GM19043 (cell line): ENCODE measurements at regions not wholly inside any gene's neighbourhood (a gene's known extent, or its start where the extent isn't known, plus 50 kb on each side); places are given as distances from the start of the nearest gene placed in this dataset.

Experiments
- ATAC-seq: cut with Tn5 transposase; IDR thresholded peaks from one replicate; pipeline ENCODE4 v1.9.1; 2021; ENCODE audit warnings: low read depth; ENCODE audit not compliant: unreplicated experiment

DNA sequence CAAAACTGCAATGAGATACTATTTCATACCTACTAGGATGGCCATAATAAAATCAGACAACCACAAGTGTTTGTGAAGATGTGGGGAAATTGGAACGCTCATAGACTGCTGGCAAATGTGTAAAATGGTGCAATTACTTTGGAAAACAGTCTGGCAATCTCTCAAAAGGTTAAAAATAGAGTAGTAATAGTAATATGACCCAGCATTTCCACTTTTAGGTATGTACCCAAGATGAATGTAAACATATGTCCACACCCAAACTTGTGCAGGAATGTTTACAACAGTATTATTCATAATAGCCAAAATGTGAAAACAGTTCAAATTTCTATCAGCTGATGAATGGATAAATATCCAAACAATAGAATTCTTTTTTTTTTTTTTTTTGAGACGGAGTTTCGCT, 731.6 kb upstream of the ANKRD30A start:
- no peak for ATAC-seq

DNA sequence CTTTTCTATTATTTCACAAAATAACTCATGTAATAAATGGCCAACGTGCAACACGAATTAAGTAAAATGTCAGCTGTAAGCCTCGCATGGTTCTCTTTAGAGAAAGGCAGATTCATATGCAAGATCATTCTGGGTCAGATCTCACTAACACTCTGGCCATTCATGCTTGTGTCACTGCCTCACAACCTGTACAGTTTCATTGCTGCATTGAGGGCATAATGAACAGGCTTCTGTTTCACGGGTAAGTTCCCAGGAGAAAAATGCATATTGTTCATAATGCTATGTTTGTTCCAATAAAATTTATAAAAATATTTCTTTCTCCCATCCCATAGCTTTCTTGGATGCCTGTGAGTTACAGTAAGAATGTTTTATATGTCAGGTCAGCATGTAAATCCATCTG, 734.0 kb upstream of the ANKRD30A start:
- ATAC-seq: no peak

DNA sequence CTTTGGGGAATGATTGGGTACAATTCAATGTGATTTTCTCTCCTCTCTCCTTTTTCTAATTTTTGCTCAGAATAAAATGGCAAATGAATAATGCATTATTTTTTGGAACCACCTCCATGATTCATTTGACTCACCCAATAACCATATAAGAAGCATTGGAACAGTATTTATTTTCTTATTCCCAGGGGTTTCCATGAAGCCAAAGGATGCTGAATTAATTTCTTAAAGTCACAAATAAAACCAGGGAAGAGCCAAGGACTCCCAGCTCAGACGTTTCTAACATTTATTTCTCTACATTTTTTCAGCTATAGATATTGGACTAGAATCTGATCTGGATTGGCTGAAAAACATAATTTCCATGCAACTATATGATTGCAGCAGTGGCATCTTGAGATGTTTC, 735.2 kb upstream of the ANKRD30A start:
- ATAC-seq: no peak

DNA sequence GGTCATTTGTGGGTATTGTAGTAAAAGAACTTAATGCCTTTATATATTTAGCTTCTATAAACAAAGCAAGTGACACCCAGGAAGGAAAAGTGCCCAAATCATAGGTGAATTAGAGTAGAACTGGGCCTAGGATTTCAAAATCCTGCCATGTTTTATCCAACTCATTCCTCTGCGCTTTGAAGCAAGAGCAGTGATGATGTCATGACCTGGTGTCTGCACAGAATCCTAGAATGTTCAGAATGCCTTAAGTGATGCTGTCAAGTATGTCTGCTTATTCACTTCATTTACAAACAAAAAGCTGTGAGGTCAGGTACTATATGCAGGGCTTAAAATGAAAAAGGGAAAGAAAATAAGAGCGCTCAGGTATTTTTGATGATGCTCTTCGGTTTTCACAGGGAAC, 737.2 kb upstream of the ANKRD30A start:
- no peak for ATAC-seq

DNA sequence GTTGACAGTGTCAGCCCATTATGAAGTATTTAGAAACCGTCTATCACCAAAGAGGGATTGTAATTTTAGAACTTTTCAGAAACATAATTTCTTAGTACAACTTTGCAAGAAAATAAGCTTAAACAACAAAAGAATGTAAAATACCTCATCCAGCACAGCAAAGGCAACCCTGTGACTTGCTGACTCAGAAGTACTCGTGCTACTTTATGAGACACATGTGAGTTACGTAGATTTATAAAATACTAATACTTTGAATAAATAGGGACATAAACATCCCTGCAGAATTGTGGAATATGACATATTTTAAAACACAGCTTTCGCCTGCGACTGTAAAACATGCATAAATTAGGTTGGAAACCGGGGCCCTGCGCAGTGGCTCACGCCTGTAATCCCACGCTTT, 739.7 kb upstream of the ANKRD30A start:
- ATAC-seq: no peak

DNA sequence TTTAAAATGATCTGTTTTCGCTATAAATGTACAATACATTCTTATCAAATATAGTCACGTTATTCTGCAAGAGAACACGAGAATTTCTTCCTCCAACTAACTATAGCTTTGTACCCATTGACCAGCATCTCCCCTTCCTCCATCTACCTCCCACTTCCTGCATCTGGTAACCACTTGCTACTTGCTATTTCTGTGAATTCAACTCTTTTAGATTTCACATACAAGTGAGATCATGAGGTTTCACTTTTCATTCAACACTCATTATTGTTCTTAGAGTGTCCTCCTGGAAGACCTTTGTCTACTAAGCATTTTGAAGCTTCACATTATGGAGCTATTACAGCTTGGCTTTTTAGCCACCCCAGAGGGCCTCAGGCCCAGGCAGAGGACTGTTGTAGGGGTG, 741.3 kb upstream of the FZD8 start:
- no peak for ATAC-seq

DNA sequence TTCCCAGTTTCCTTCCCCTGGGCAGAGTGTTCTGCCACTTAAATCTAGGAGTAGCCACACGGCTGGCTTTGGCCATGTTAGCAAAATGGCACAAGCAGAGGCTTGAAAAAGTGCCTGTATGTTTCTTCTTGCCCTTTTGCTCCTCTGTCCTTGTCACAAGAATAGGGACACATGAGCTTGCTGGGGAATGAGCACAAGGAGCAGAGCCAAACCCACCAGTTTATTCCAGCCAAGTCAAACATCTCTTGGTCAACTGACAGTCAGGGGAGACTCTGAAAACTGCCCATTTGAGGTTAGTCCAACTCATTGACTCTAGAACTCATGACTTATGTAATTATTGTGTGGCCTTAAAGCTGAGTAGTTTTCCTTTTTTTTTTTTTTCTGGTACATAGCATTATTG, 739.7 kb upstream of the FZD8 start:
- no peak for ATAC-seq

DNA sequence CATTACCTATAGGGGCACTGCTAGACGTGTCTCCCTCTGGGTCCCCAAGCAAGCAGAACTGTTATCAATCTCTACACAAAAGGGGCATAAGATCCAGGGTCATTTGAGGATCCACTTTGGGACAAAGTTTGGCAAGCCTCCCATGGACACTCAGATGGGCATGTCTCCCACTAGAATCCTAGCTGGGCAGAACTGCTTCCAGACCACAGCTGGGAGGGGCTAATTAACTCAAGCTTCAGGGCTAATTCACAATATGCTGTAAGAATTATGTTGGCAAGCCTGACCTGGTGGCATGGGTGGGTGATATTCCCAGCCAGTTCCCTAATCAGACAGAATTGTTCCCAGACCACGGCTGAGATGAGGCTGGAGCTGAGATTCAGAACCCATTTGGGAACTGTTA, 738.4 kb upstream of the FZD8 start:
- no peak for ATAC-seq

DNA sequence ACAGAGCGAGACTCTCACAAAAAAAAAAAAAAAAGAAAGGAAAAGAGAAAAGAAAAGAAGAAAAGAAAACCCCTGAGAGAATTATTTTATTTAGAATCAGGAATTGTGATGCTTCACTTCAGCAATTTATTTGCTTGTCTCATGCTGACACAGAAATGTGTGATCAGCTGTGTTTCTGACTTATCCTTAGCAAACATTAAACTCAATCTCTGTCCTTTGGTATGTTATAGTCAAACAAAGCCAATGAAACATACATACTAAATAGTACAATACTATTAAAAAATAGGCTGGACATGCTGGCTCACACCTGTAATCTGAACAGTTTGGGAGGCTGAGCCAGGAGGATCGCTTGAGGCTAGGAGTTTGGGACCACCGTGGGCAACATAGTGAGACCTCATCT, 733.0 kb upstream of the FZD8 start:
- ATAC-seq: no peak

DNA sequence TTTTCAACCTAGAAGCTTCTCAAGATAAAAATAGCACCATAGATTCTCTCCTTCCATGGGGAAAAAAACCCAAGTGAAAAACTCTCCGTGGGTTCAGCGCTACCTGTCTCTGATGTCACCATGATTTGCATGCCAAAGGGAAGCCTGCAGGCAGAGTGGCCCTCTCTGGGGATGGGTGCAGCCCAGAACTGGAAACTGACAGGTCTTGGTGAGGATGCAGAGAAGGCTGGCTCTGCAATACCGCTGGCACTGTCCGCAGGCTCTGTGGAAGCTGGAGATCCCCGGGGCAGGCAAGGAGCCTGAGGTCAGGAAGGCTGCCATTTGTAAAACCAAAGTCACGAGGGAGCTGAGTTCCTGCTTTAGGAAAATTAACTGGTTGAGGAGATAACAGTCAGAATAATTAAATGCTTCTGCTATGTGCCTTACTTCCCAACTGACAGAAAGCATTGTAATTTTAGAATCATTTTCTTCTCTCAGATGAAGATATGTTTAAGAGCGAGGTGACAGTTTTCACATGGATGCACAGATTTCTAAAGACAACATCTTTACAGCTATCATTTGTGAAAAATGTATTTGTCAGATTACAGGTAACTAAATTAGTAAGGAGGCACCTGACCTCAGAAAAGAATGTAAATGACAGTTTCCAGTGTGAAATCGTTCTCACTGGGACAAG, 731.5 kb upstream of the FZD8 start:
- no peak for ATAC-seq

DNA sequence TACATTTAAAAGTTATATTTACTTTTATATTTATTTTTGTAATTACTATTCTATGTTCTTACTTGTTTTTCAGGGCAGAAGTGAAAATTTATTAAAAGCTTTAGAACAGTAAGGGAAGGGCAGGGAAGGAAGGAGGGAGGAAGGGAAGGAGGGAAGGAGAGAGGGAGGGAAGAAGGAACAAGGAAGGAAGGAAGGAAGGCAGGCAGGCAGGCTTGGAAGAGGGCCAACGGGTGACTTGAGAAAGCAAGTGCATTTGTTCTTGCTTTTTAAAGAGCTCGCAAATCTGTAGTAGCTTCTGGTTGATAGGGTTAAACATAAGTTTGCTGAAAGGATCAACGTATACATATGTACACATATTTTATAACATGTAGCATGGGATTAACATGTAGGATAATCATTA, 725.3 kb upstream of the FZD8 start:
- no peak for ATAC-seq

DNA sequence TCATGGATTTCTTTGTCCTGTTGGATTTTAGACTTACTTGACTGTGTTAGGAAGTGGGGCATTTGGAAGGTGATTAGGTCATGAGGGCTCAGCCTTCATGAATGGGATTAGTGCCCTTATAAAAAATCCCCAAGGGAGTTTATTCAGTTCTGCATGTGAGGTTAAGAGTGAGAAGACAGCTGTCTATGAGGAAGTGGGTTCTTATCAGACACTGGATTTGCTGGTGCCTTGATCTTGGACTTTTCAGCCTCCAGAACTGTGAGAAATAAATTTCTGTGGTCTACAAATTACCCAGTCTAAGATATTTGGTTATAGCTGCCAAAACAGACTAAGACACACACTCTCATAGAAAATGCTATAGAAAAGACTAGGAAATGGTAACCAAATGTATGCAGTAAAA, 724.7 kb upstream of the FZD8 start:
- no peak for ATAC-seq

DNA sequence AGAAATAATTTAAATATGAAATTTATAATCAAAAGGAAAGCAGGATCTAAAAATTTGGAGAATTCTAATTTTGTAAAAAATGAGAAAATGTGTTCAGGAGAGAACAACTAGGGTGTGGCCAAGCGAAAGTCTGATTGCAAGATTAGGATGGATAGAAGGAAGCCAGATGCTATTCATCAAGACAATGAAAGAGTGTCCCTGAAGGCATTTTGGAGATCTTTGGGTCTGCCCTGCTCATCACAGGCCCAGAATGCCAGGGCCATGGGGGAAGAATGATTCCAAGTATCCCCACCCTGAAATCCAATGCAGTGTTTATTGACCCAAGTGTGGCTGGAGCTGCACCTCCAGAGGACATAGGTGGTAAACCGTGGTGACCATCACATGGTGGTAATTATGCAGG, 724.0 kb upstream of the FZD8 start:
- no peak for ATAC-seq

DNA sequence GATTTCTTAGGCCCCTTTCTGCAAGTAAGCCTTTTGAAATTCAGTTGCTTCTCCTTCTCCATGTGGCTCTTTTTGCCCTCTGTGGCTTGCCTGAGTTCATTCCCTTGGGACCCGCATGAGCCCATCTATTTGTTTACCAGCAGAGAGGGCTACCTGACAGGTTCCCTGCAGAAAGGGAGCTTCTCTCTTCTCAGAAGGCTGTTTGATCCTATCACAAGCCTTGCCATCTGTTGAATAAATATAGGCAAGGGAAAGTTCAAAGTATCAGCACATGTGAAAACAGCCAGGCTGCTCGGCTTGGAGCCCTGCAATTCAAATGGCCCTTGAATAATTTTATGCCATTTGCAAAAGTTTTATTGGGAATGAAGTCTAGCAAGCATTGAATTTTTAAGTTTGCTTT, 720.2 kb upstream of the FZD8 start:
- ATAC-seq: no peak

DNA sequence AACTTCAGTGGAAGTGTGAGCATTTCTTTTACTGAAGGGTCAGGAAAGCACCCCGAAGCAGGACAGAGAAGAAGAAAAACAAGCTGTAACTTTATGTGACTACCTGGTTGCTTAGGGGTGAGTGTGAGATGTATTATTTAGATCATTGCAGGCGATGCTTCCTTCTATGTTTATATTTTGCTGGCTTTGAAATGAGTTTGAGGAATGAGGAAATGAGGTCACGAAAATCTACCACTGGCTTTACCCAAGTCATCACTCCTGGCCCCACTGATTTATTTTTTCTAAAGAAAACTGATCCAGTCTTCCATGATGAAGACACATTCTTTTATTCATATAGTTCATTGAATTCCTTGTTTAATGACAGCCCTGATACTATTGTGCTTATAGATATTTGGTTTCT, 716.6 kb upstream of the FZD8 start:
- ATAC-seq: no peak

DNA sequence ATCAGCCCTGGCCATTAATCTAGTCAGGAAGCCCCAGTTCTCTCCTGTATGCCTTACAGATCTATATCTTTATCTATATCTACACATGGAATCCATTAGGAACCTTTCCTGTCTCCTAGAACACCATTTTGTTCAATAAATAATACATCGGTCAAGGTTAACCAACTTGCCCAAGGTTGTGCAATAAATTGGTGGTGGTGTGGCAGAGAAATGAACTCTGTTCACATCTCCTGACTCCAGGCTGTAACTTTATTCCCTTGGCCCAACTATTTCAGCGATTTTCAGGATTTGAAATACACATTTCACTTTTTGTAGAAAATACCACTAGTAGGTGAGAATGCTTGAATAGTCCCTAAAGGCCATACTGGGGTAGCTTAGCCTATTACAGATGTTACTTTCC, 712.5 kb upstream of the FZD8 start:
- ATAC-seq: no peak

DNA sequence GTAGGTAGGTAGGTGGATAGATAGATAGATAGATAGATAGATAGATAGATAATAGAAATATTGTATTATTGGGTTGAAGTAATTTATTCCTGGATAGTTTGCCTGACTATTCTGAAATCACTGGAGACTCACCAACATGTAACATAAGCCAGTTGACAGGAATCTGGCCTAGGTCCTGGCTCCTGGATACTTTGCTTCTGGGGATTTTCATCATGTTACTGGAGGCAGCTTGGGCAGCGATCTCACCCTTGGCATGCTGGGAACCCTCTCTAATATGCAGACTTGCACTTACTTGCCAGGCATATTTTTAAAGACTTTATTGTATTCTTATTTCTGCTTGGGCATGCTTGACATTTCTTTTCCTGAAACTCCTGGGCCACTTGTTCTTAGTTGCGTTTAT, 709.1 kb upstream of the FZD8 start:
- ATAC-seq: no peak

DNA sequence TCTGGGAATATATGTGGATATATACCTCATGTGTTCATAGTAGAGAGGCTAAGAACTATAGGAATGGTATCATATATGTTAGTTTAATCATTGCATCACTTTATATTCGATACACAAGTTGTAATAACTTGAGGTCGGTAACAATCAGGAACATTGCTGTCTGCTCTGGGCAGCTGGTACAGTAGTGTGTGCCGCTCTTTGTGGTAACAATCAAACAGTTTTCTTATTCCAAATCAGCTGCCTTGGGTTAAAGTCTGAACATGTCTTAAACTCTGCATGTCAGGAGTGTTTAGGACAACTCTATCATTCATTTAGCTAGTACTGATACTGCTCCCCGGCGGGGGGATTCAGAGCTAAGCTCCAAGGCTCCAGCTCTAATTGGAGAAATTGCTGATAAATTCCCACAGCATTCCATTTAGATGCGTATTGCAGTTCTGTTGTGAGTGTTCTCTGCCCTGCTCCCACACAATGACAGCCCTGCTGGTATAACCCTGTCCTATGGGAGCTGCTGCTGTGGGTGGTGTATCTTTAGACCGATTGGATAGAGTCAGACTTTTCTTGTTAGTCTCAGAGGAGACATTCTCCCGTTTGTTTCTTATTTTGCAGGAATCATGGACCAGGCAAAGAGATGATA, 707.5 kb upstream of the FZD8 start:
- ATAC-seq: no peak

DNA sequence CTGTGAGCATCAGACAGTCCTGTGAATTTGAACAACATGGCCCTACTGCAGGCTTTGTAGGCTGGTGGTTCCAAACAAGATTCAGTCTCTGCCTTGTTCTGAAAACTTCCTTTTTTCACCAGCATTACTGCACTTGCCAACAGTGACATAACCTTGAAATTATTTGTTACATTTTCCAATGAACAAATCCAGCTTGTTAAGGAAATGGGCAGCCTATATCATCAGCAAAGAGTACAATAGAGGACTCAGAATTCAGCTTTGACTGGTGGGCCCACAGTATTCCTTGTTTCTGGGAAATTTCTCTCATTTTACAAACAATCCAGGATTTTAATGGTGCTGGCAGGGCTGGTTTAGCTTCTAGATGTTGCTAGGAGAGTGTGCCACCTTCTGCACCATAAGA, 703.7 kb upstream of the FZD8 start:
- no peak for ATAC-seq

DNA sequence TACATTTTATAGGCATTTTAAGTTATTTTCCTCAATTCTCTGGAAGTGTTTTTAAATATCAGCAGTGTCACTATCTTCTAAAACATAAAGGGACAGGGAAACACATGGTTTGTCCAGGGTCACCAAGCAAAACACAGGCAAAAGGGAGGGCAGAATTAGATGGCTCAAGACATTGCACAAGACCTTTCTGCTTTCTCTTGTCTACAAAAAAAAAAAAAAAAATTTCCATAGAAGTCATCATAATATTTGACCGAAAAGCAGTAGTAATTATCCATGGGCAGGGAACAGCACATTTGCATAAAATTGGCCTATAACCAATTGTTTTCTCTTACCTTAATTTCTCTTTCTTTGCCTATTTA, 703.1 kb upstream of the FZD8 start:
- no peak for ATAC-seq

DNA sequence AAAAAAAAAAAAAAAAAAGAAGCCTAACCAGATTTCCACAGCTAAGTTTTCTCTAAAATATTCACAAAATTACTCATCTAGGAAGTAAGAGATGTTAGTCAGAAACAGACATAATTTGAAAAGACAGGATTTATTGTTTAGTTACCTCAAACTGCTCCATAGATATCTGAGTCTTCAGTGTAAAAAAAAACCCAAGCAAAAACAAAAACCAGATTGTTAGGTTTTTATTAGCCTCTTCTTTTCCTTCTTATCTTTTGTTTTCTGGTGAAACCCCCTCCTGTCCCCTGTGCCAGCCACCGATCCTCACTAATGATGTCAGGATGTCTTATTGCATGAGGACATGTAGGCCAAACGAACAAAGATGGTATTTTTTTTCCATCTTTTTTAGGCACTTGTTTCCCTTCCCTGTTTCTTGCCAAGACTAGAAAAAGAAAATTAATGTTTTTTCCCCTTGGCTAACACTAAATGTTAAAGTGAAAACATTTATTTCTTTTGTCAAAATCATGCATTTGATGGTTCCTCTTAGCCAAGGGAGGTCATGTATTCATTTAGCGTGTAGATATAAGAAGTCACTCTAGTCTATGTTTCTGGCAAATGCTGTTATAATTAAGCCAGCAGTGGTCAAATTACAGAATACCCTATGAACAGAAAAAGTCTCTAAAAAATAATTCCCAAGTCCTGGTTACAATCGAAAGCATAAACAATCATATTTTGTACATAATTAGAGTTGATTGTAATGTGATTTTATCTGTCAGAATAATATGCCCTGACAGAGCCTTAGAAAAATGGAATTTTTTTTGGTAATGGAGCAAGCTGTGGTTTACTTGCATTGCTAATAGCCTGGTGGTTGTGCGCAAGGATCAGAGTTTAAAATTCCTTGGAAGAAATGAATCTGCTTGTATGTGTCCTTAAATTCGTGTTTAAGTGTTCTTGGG, 702.4 kb upstream of the FZD8 start:
- ATAC-seq: no peak

DNA sequence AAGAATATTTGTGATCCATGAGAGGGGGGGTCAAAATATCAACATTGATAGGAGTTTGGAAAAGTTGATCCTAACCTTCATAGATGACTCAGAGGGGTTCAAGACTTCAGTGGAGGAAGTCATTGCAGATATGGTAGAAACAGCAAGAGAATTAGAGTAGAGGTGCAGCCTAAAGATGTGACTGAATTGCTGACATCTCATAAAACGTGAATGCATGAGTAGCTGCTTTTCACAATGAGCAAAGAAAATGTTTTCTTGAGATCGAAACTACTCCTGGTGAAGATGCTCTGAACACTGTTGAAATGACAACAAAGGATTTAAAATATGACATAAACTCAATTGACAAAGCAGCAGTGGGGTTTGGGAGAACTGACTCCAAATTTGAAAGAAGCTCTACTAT, 700.7 kb upstream of the FZD8 start:
- no peak for ATAC-seq
